ENCODE measurements at regions not wholly inside any gene's neighbourhood (a gene's known extent, or its start where the extent isn't known, plus 50 kb on each side); places are given as distances from the start of the nearest gene placed in this dataset.

DNA sequence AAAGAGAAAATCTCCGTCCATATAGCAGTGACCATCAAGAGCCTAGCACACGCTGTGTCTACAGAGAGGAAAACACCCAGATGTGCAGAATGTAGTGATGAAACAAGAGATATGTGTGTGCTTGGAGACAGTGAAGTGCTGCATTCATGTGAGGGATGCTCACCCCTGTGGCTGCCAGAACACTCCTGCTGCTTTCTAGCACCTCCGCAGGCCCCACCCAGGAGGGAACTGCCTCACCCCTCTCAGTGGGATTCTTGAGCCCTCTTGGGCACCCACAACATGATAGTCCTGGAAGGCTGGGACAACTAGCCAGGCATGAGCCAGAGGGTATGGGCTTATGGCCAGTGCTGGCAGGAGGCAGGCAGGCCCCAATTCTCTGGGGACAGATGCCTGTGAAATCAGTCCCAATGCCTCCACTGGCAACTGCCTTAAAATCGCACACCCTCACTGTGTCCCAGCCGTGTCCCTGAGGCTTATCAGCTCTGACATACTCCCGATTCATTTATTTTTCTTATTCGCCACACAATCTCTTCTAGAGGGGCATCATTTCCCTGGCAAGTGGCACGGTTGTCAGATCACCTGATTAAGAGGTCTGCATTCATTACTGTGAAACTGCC is 73.2 kb upstream of the FSTL4 start:
- no peak for DNase-seq

DNA sequence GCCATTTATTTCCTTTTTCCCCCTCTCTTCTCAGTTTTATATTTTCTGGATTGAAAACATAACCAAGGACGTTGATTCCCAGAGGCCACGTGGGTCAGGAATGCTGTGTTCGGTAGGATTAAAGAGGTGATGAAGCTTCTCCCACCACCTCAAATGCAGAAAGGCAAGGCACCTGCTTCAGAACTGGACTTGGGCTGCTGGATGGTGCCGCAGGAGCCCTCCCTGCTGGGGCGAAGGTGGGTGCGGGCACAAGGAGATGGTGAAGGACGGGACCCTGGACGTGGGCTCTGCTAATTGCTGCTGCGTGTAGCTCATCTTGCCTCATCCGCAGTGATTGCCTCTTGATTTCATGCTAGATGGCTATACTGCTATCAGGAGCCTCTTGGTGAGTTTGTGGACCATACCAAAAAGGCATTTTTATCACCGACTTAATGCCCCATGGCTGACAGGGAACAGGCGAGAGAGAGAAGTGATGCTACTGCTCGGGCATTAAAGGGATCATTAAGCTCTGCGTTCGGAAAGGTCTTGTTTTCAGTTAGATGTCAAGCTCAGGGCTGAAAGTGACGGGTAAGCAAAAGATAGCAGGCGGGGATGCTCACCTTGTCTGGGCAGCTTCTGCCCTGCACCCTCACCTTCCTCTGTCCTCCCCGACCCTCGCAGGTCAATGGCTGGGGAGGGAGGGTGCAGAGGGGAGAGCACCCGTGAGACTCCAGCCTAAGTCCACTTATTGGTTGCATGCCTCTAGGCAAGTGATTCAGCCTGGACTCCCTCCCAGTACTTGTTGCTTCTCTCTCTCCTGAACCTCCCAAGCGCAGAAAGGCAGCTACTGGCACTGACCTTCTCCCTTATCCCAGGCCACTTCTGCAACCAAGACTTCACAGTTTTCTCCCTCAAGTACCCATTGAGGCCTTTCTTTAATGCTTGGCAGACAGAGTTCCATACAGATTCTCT is 71.6 kb upstream of the FSTL4 start:
- no peak for DNase-seq

DNA sequence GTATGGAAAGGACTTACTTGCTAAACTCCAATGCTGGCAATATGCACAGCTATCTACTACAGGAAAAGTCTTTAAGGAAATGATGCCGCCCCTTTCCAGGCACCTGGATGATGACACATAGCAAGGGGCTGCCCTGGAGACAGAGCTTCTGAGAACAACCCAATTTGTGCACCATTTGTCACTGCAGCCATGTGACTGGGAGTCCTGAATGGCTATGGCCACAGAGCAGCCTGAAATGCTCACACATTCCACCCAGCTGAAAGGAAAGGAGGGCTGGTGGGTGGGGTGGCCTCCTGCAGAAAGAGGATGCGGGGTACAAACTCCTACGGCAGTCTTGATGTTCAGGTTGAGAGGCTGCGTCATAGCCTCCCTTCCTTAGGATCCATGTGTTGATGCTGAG is 70.1 kb upstream of the FSTL4 start:
- no peak for DNase-seq

DNA sequence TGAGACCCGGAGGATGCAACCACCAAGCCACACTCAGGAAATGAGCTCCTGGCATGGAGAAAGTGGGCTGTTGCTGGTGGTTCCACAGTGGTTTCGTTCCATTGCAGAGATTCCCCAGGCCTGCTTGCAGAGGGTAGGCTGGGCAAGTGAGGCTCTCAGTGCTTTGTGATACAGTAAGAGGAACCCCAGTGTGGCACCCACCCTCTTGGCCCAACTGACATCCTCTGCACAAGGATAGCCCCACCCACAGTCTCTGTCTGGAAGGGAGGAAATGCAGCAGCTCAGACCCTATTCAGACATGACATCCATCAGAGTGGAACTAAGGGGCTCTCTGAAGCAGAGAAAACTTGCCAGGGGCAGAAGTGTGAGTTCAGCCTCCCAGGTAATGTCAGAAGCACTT is 69.6 kb upstream of the FSTL4 start:
- DNase-seq = no peak

DNA sequence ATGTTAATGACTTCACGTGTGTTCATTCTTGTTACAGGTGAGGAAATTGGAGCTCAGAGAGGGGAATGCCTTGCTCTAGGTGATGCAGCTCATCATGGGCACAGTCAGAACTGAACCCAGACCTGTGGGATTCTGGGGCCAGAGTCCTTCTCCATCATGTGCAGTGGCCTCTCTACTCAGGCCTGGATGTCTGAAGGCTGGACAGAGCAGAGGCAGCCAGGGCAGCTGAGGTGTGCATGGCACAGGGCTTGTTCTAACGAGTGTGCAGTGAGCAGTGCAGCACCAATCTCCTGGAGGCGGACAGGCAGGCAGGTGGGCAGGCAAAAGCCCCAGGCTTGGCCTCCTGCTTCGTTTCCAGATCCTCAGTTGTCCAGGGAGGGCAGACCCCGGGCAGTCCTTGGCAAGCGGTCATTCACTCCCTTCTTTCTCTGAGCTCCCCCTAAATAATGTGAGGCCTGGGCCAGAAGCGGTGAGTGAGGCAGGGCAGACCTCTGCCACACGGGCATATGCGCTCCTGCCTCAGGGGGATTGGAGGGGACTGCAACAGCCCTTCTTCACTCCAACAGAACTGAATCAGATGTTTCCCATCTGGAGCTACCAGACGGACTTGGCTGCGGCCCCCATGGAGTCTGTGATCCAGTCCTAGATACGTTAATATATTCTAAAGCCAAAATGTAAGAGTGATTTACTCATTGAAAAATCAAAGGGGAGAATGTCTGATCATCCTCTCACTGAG is 68.7 kb upstream of the FSTL4 start:
- DNase-seq = no peak

DNA sequence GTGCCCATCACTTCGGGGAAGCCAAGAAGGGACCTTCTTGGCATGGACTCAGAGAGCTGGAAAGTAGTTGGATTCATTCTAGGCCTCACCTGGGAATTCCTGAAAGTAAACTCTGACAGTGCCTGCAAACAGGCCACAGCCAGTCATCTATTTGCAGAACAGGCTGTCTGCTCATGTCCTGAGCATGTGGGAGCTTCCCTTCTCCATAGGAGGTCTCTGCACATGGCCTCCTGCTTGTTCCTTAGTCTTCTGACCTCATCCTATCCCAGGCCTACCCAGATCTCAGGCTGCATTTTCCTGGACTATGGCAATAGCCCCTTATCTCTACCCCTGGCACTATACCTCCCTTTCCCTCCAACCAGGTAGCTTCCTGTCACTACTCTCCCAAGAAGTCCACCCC is 67.2 kb upstream of the FSTL4 start:
- DNase-seq = no peak

DNA sequence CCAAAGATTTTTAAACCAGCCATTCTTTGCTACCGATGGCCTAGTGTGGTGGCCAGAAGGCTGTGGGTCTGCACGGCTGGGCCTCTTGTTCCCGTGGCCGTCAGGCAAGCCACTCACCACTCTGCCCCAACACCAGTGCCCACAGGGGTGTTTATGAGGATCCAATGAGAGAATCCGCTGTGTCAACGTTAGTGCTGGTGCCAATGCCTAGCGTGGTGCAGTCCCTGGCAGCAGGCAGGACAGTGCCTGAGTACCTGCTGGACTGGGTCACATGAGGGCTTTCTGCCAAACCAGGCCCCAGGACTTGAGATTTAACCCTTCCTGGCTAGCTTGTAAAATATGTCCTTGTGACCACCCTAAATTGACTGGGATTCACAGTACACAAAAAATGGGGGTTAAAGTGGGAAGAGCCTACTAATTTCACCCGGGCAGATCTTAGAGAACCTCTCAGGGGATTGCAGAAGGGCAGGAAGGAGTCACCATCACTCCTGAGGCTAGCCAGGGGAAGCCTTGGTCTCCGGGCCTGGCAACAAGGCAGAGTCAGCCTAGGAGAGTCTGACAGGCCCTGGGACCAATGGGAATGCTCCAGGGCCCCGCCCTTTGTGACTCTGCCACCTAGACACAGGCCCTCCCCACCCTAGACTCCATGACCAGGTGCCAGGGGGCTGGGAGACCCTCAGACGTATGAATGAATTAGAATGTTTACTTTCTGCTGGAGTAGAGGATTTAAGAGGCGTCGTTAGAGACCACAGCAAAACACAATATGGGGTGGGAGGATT is 63.2 kb upstream of the FSTL4 start:
- DNase-seq = no peak

DNA sequence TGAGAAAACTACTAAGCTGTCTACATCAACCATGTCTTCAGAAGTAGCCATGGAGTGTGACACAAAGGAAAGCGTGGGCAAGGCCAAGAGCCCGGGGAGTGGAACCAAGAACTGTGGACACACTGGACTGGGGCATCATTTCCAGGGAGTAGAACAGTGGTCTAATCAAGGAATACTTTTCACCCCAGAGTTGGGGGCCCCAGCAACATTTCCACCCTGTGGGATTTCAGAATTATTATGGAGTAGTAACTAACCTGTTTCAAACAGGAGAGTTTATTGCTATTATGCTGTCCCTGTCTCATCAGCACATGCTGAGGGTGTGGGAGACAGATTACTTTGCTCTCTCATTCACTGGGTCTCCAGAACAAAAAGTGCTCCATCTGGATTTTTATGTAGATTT is 58.0 kb upstream of the FSTL4 start:
- DNase-seq = no peak

DNA sequence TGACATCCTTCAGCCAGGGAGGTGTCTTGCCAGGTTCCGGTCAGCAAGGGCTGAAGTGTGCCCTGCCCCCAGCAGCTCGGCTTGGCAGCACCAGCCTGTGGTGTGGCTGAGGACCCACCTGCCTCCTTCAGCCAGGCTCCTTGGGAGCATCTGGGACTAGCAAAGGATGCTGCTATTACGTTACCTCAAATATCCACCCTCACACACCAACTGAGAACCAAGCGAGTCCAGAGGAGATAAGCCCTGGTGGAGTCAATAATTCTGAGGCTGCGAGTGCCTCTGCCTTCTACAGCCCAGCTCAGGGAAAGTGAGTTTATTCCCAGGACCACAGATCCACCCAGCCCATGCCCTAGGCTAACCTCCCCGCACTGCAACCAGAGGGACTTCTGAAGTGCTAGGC is 57.1 kb upstream of the FSTL4 start:
- no peak for DNase-seq

DNA sequence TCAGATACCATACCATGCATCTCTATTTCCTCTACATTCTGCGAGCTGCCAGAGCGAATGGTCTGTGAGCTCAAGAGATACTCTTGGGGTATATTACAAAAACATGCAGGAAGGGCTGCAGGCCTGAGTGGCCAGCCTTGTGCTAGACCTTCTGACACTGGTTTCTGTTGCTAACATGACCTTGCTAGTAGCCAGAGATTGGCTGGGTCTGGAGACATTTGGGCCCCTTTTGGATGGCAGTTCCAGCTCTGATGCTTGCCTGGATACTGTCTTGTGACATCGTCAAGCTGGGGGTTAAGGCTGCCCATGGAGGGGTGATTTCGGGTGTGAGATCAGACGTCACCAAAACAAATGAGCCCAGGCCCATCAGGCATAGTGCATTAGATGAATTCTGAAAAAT is 56.1 kb upstream of the FSTL4 start:
- no peak for DNase-seq

DNA sequence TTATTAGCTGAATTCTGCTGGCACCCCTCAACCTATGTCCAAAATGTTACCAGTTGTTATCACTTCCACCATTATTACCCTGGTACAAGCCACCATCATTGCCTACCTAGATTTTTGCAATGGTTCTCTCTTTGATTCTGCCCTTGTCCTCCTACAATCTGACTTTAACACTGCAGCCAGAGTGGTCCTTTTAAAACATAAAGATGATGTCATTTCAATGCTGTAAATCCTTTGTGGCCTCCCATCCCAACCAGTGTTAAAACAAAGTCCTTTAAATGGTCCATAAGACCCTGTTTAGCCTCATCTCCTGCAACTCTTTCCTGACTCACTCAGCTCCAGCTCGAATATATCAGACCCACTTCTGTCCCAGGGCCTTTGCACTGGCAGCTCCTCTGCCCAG is 54.9 kb upstream of the FSTL4 start:
- DNase-seq = no peak

DNA sequence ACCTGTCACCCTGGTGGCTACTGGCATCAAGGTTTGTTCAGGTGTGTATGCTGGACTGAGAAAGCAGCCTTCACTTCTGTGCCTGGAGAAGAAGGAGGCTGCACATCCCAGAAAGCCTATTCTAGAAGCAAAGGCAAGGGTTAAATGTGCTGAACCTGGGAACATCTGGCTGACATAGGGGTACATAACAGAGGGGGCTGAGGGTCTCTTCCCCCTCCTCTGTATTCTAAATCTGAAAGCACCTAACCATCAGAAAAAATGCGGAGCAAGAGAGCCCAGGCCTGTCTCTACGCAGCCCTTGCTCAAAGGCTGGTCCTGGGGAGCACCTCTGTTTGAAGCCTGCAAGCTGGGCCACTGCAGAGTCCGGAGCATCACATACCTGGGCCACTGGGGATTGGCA is 53.2 kb upstream of the FSTL4 start:
- no peak for DNase-seq

DNA sequence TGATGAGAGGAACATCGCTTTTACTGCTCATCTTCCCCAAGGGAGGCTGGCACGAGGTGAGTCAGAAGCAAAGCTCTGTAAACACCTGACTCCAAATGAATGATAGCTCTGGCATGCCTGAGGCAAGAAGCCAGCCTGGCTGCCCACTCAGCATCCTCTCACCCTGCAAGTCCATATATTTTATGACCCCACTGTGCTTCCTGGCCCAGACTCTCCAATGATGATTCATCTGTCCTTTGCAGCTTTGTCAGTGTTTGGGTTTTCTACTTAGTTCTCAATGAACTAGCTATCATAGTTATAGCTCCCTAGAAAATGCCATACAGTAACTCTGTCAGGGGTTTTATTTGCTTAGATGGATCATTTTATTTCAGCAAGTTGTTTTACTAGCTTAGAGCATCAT is 52.1 kb upstream of the FSTL4 start:
- no peak for DNase-seq

DNA sequence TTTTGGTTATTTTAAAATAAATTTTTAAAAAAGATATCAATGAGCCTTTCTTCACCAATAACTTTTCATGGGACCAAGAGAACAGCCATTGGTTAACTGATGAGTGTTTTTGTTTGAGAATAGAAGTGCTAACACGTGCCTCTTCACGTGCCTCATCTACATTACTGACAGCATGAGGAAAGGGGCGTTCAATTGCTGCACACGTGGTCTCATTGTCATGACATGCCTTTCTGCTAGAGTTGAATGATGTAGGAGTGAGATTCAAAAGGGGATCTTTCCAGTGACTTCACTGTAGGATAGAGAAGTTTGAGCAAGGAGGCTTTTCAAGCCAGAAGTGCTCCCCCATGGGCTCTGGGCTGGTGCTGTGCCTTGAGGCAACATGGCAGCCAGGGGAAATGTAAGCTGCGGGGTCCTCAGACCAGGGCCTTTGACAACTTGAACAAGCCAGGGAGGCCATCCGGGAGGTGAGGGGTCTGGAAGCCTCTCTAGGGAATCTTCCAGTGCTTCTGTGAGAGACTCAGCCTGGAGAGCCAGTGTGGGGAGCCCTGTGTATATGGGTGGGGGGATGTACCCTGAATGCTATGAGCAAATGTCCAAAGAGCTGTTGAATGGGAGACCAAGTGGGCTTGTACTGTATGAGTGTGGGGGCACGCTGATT is 51.2 kb upstream of the FSTL4 start:
- DNase-seq = no peak

DNA sequence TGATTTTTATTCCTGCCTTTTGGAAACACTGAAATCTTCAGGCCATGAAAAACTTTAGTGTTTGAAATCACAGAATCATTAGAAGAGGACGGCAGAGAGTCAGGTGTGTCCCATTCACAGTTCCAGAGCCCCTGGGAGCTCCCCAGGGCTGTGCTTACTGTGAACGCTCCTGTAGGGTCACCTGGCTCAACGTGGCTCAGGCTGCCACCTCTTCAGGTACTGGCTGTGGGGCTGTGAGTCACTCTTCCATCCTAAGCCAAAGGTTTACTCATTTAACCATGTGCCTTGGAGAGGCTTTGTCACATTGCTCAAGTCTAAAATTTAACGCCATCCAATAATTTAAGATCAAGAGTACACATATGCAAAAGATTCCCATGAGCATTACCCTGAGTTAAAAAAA is 50.2 kb upstream of the FSTL4 start:
- no peak for DNase-seq
